ENCODE measurements at regions not wholly inside any gene's neighbourhood (a gene's known extent, or its start where the extent isn't known, plus 50 kb on each side); places are given as distances from the start of the nearest gene placed in this dataset.

GRCh38 chr7:132063800-132064199 is 507.4 kb upstream of the PODXL start:
- H3K4me2 ChIP-seq (ENCODE audit: low read depth, low read length, poor library complexity, severe bottlenecking): no peak overlapping the region
- no peaks in the 10 kb centered on the region for H3K27me3 ChIP-seq (ENCODE audit: insufficient read depth, low read length, poor library complexity, severe bottlenecking)
- H3F3A ChIP-seq (ENCODE audit: low read depth): no peaks in the 10 kb centered on the region
- H2AFZ ChIP-seq (ENCODE audit: low read length): no peak overlapping the region
- no peak overlapping the region for H3K9ac ChIP-seq (ENCODE audit: low read depth, low read length, poor library complexity, severe bottlenecking)
- TF ChIP-seq CTCF (conservative IDR thresholded peaks at IDR 0.05; ENCODE audit: low read length) (no peak), EZH2phosphoT487 (IDR thresholded peaks at IDR 0.05; ENCODE audit: borderline replicate concordance) (no peak)
- no peaks in the 10 kb centered on the region for H3K9me3 ChIP-seq (ENCODE audit: insufficient read depth, low read depth, low read length)
- H3K9me2 ChIP-seq (replicated peaks; ENCODE audit: low read depth, low read length): no peaks in the 10 kb centered on the region
- H3K4me1 ChIP-seq (ENCODE audit: insufficient read depth, low read length, poor library complexity, severe bottlenecking): no peaks in the 10 kb centered on the region
- H3K4me3 ChIP-seq (ENCODE audit: low read length, poor library complexity, severe bottlenecking): no peak overlapping the region
- H3K79me2 ChIP-seq (ENCODE audit: insufficient read depth, low read length): no peaks in the 10 kb centered on the region
- H4K20me1 ChIP-seq (ENCODE audit: insufficient read depth, low read length, poor library complexity, severe bottlenecking): no peaks in the 10 kb centered on the region
- no peaks in the 10 kb centered on the region for H3K36me3 ChIP-seq (ENCODE audit: insufficient read depth, low read length)

GRCh38 chr7:132061937-132062336 is 505.5 kb upstream of the PODXL start:
- no peak overlapping the region for H3K4me3 ChIP-seq (ENCODE audit: low read length, poor library complexity, severe bottlenecking)
- no peak overlapping the region for H3K4me2 ChIP-seq (ENCODE audit: low read depth, low read length, poor library complexity, severe bottlenecking)
- no peaks in the 10 kb centered on the region for H3K79me2 ChIP-seq (ENCODE audit: insufficient read depth, low read length)
- H3K9me3 ChIP-seq (ENCODE audit: insufficient read depth, low read depth, low read length): no peaks in the 10 kb centered on the region
- no peak for TF ChIP-seq CTCF (conservative IDR thresholded peaks at IDR 0.05; ENCODE audit: low read length)
- no peak for TF ChIP-seq EZH2phosphoT487 (IDR thresholded peaks at IDR 0.05; ENCODE audit: borderline replicate concordance)
- no peak overlapping the region for H2AFZ ChIP-seq (ENCODE audit: low read length)
- H3K27me3 ChIP-seq (ENCODE audit: insufficient read depth, low read length, poor library complexity, severe bottlenecking): no peaks in the 10 kb centered on the region
- H3K9ac ChIP-seq (ENCODE audit: low read depth, low read length, poor library complexity, severe bottlenecking): no peak overlapping the region
- H4K20me1 ChIP-seq (ENCODE audit: insufficient read depth, low read length, poor library complexity, severe bottlenecking): no peaks in the 10 kb centered on the region
- no peaks in the 10 kb centered on the region for H3K36me3 ChIP-seq (ENCODE audit: insufficient read depth, low read length)
- no peaks in the 10 kb centered on the region for H3K9me2 ChIP-seq (replicated peaks; ENCODE audit: low read depth, low read length)
- no peaks in the 10 kb centered on the region for H3F3A ChIP-seq (ENCODE audit: low read depth)
- no peaks in the 10 kb centered on the region for H3K4me1 ChIP-seq (ENCODE audit: insufficient read depth, low read length, poor library complexity, severe bottlenecking)

GRCh38 chr7:132059141-132059540 is 502.7 kb upstream of the PODXL start:
- no peak for TF ChIP-seq EZH2phosphoT487 (IDR thresholded peaks at IDR 0.05; ENCODE audit: borderline replicate concordance)
- TF ChIP-seq CTCF (conservative IDR thresholded peaks at IDR 0.05; ENCODE audit: low read length): no peak
- Histone ChIP-seq H3K9me3 (ENCODE audit: insufficient read depth, low read depth, low read length) (no peaks in the 10 kb centered on the region), H2AFZ (ENCODE audit: low read length) (no peak overlapping the region), H3K79me2 (ENCODE audit: insufficient read depth, low read length) (no peaks in the 10 kb centered on the region), H3K4me2 (ENCODE audit: low read depth, low read length, poor library complexity, severe bottlenecking) (no peak overlapping the region), H4K20me1 (ENCODE audit: insufficient read depth, low read length, poor library complexity, severe bottlenecking) (no peaks in the 10 kb centered on the region), H3F3A (ENCODE audit: low read depth) (no peaks in the 10 kb centered on the region), H3K36me3 (ENCODE audit: insufficient read depth, low read length) (no peaks in the 10 kb centered on the region), H3K4me1 (ENCODE audit: insufficient read depth, low read length, poor library complexity, severe bottlenecking) (no peaks in the 10 kb centered on the region), H3K9me2 (replicated peaks; ENCODE audit: low read depth, low read length) (no peaks in the 10 kb centered on the region), H3K4me3 (ENCODE audit: low read length, poor library complexity, severe bottlenecking) (no peak overlapping the region), H3K27me3 (ENCODE audit: insufficient read depth, low read length, poor library complexity, severe bottlenecking) (no peaks in the 10 kb centered on the region), H3K9ac (ENCODE audit: low read depth, low read length, poor library complexity, severe bottlenecking) (no peak overlapping the region)
